Fibroblast of mammary gland (primary cell): ENCODE measurements at regions not wholly inside any gene's neighbourhood (a gene's known extent, or its start where the extent isn't known, plus 50 kb on each side); places are given as distances from the start of the nearest gene placed in this dataset.

Experiments
- DNase-seq: peaks from one replicate; pipeline ENCODE4 v3.0.0-alpha.2; 2010; ENCODE audit warnings: low read depth
- H3K4me3 ChIP-seq: 2 replicates; pipeline ENCODE4 v1.5.1; 2011; ENCODE audit warnings: low read depth, mild to moderate bottlenecking, low read length, moderate library complexity; ENCODE audit not compliant: control insufficient read depth
- CTCF ChIP-seq: conservative IDR thresholded peaks from 2 replicates; pipeline ENCODE4 v1.5.1; 2011; ENCODE audit warnings: low read depth, low read length, inconsistent platforms; ENCODE audit not compliant: control insufficient read depth, insufficient read depth

DNA sequence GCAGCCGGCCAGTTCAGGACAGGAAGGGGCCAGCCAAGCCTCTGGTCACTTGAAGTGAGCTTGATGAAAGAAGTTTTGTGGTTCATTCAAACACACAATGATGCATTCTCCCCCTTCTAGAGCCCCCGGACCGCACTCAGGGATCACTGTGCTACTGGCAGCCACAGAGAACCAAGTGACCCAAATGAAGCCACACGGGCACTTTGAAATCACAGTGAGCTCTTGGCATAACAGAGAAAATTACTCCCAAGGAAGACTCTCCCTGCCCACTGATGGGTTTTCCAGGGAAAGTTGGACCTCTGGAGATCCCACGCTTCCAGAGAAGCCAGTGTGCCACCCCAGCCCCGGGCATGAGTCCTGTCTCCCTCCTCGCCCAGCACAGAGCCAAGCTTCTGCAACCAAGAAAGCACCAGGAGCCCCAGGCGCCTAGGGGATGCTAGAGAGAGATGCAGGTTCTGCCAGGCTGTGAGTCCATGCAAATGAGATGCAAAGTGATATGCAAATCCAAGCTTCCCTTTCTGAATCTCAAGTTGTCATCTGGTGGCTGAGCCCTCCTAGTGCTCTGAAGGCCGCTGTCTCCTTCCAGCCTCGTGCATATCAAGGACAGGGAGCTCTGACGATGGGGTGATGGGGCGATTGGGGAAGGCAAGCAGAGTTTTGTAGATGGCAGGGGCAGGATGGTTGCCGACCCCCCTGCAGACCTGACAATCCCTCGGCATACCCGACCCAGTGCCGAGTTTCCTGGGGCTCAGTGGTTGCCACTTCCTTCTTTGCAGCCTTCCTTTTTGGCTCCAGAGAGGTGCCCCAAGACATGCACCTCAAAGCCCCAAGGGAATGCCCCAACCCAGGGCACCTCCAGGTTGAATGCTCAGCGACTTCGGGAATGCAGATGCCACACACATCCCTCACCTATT, 59.7 kb upstream of the TNRC6C start:
- DNase-seq: no peak
- TF ChIP-seq CTCF: no peak

DNA sequence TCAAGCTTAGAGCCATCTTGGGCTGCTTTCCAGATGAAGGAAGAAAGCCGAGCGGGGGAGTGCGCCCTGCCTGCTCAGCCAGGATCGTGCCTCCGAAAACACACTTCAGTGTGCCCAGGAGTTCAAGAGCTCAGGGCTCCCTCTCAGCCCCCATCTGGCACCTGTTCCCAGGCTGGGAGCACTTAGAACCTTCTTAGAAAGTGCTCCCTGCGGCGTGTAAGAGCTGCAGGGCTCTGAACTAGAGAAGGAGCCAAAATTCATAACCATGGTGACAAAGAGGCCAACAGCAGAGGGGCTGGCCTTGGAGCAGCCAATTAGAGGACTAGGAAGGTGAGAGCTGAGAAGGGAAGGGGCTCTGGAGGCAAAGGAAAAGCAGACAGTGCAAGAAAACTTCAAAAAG, 59.0 kb upstream of the TNRC6C start:
- H3K4me3 ChIP-seq: no peak overlapping the region
- DNase-seq: no peak
- no peak for TF ChIP-seq CTCF

More for the DNA sequence above, 59.7 kb upstream of the TNRC6C start:
- H3K4me3 ChIP-seq: no peak overlapping the region

DNA sequence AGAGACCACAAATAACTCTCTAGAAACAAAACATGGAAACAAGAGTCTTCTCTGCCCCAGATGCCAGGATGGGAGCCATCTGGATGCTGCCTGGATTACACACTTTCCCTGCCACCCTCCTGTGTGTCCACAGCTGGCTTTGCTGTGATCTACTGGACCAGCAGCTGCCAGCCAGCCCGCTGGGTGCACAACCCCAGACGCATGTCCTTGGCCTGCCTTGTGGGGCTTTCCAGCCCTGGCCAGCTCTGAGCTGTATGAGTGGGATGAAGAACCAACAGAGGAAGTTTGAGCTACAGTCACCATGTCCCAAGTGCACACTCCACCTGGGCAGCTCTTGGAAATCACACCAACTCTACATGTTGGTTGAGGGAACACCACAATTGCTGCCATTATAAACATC, 57.0 kb upstream of the TNRC6C start:
- H3K4me3 ChIP-seq: no peak overlapping the region
- no peak for DNase-seq
- TF ChIP-seq CTCF: no peak

GRCh38 chr17:77905266-77905665, 53.2 kb upstream of the TNRC6C start:
- no peak for TF ChIP-seq CTCF
- no peak overlapping the region for H3K4me3 ChIP-seq
- no peak for DNase-seq

DNA sequence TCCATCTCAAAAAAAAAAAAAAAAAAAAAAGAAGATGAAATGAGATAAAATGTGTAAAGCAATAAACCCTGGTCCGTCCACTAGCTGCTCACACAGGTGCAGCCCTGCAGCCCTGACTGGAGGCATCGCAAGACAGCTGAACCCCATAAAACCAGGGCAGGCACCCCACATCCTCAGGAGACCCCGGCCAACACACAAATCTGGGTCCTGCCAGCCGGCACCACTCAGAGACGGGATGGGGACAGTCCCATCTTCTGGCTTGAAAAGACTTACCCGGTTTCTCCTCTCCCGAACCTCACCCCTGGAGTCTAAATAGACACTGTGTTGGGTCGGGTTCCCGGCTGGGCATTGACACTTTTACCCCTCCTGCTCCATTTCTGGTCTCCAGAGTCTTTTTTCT, 52.7 kb upstream of the TNRC6C start:
- no peak for DNase-seq
- no peak overlapping the region for H3K4me3 ChIP-seq
- TF ChIP-seq CTCF: no peak

DNA sequence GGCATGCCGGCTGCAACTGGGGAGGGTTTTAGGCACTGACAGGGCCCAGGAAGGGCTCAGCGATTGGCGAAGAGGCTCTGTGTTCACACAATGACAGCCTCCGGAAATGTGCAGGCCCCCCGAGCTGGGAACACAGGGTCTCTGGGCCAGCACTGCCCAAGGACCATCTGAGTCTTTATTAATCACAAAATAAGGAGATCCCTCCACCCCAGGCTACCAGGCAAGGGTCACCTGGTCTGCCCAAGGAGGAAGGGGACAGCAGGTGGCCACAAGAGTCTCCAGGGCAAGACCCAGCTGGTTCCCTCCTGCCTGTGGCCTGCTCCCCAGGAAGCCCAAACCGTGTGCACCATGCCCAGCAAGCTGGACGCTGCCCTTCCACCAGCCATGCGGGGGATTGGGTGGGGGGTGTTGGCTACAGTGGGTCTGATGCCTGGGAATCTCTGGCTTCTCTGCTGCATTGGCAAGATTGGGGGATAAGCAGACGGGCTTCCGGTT, 52.1 kb upstream of the TNRC6C start:
- H3K4me3 ChIP-seq: no peak overlapping the region
- DNase-seq: no peak
- no peak for TF ChIP-seq CTCF
